OCI-M1 (cell line): ENCODE measurements at regions not wholly inside any gene's neighbourhood (a gene's known extent, or its start where the extent isn't known, plus 50 kb on each side); places are given as distances from the start of the nearest gene placed in this dataset.

Experiments
- DNase-seq: peaks from one replicate; lab custom pipeline; 2025; lab: John Stamatoyannopoulos, UW

- DNase-seq, result peak; percentile 52
Observed at GRCh38 chr1:50292276-50292675, 131.0 kb downstream of the DMRTA2 start.

GRCh38 chr1:50289495-50289894, 133.7 kb downstream of the DMRTA2 start:
- peak; percentile 24 for DNase-seq

- no peak for DNase-seq
Observed at GRCh38 chr1:50285994-50286393, 137.2 kb downstream of the DMRTA2 start.

GRCh38 chr1:50279622-50280330, 143.5 kb downstream of the DMRTA2 start:
- peak; percentile 85 for DNase-seq

- no peak for DNase-seq
Observed at GRCh38 chr1:50278961-50279360, 144.3 kb downstream of the DMRTA2 start.

DNA sequence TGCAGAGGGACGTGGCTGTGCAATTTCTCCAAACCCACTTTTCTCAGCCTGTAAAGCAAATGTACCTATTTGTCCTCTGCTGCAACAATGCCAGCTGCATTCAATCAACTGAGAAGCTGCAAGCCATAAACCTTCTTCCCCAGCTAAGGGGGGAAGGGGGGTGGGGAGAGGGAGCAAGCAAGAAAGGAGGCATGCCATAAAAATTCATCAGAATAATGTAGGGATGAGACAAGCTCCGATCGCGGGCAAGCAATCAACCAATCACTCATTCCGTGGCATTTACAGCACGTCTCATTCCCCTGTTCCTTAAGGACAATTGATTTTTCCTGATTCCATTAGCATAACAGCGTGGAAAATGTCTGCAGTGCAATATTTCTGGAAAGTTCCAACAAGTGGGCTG, 144.8 kb downstream of the DMRTA2 start:
- no peak for DNase-seq

DNA sequence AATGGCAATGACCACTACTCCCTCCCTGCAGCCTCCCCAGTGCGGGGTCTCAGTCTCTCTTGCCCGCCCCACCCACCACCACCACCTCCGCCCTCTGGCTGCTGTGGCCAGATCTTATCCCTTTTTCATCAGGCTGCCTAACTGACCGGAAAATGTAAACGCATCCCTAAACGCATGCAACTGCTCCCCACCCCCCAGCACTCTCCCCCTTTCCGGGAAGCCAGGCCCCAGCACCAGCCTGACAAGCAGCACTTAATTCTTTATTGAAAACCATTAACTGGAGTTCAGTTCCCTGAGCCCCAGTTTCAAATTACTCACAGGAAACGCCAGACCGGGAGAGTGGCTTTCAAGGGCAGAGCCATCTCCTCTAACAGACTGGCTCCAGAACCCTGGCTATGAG, 147.7 kb downstream of the DMRTA2 start:
- DNase-seq, result peak; percentile 59

GRCh38 chr1:50272912-50273311, 150.3 kb downstream of the DMRTA2 start:
- no peak for DNase-seq

GRCh38 chr1:50271968-50272578, 151.2 kb downstream of the DMRTA2 start:
- DNase-seq, result peak; percentile 73

- DNase-seq, result no peak
Observed at GRCh38 chr1:50271337-50271736, 151.9 kb downstream of the DMRTA2 start.

DNA sequence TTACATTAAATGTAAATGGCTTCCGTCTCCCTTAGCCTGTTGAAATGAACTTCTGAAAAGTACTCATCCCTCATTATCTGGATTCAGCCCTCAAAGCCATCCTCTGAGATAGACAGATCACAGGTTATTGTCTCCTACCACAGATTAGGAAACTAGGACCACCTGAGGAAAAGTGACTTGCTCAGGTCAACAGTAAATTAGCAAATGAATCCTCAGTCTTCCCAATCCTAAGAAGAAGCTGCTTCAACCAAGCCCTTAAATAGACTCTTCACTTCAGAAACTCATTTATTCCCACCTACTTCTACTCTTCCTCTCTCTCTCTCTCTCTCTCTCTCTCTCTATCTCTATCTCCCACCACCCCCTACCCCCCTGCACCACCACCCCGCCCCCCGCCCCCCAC, 152.3 kb downstream of the DMRTA2 start:
- DNase-seq, result no peak

DNA sequence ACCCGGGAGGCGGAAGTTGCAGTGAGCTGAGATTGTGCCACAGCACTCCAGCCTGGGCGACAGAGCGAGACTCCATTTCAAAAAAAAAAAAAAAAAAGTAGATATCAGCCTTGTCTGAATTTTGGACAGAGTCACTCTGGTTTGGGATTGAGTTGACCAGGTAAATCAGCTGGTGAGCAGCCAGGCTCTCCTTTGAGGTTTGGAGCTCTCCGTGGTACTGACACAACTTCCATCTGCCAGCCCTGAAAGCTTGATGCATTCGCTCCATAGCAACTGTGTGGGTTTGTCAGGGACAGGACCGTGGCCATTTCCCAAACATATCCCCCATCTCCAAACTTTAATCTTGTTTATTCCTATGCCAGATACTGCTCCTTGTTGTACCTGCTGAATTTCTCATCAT, 155.2 kb downstream of the DMRTA2 start:
- peak; percentile 73 for DNase-seq

GRCh38 chr1:50266509-50266908, 156.7 kb downstream of the DMRTA2 start:
- peak; percentile 95 for DNase-seq

GRCh38 chr1:50265790-50266314, 157.1 kb downstream of the ELAVL4 start:
- peak; percentile 78 for DNase-seq

GRCh38 chr1:50264590-50264989, 155.9 kb downstream of the ELAVL4 start:
- DNase-seq, result no peak

- peak; percentile 19 for DNase-seq
Observed at GRCh38 chr1:50262436-50262835, 153.7 kb downstream of the ELAVL4 start.

GRCh38 chr1:50261951-50262350, 153.2 kb downstream of the ELAVL4 start:
- DNase-seq, result no peak

DNA sequence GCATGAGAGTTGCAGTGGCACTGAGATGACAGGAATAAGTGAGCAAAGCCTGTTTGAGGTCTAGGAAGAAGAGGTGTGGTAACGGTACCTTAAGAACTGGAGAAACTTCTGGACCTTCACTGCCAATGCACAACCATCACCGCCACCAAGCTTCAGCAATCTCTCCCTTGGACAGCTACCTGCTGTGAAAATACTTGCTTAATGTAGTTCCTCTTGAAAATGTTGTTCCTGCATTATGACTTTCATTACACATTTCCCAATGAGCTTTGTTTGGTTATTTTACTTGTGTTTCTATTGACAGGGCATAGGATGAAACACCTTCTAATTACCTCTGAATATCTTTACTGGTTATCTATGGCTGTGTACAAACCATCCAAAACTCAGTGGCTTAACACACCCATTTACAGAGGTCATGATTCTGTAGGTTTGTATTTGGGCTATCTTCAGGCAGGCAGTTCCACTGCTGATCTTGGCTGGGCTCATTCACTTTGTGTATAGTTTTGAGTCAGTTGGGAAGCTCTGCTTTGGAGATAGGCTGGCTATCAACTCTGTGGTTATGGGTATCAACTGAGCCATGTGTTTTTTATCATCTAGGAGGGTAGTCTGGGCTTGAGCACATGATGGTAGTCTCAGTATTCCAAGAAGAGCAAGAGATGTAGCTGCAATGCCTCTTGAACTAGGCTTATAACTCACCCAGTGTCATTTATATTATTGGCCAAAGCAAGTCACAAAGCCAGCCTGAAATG, 149.4 kb downstream of the ELAVL4 start:
- DNase-seq, result peak; percentile 91

DNA sequence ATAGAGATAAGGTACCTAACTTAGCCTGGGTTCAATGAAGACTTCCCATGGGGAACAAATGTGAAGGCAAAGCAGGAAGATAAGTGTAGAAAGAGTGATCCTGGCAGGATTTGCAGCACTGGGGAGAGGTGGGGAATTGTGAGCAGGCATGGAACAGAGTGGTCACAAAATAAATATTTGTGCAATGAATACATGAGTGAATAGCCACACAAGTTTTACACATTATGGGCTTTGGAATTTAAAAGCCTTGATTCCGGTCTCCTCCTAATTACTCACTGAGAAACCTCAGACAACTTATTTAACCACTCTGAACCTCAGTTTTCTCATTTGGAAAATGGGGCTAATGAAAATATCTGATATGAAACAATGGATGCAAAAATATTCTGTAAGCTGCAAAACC, 148.3 kb downstream of the ELAVL4 start:
- no peak for DNase-seq
